GM23338 (cell line): ENCODE measurements at regions not wholly inside any gene's neighbourhood (a gene's known extent, or its start where the extent isn't known, plus 50 kb on each side); places are given as distances from the start of the nearest gene placed in this dataset.

Experiments used
- ATAC-seq: fragments of 200-7000 bp; cut with Tn5 transposase; 3 replicates; pipeline ENCODE4 v1.9.1; 2020
- DNase-seq: peaks from one replicate; pipeline ENCODE4 v3.0.0-alpha.2; 2015; ENCODE audit warnings: low spot score
- H2AFZ ChIP-seq: fragments of 200-600 bp; sonication (generic); 2 replicates; pipeline ENCODE4 v1.8.0; 2016; ENCODE audit warnings: antibody characterized with exemption, mild to moderate bottlenecking, moderate library complexity
- H3F3A ChIP-seq: fragments of 200-600 bp; sonication (generic); replicated peaks from 2 replicates; pipeline ENCODE4 v1.8.0; 2017; ENCODE audit warnings: antibody characterized with exemption, mixed run types, low read depth
- H3K27ac ChIP-seq: fragments of 200-600 bp; sonication (generic); 2 replicates; pipeline ENCODE4 v1.6.1; 2016; ENCODE audit warnings: low read depth
- H3K27me3 ChIP-seq: fragments of 200-600 bp; sonication (generic); 2 replicates; pipeline ENCODE4 v1.8.0; 2016; ENCODE audit warnings: mild to moderate bottlenecking, mixed run types, moderate library complexity; ENCODE audit not compliant: insufficient read depth
- H3K36me3 ChIP-seq: fragments of 200-600 bp; sonication (generic); 2 replicates; pipeline ENCODE4 v1.8.0; 2016; ENCODE audit warnings: mild to moderate bottlenecking; ENCODE audit not compliant: insufficient read depth
- H3K4me1 ChIP-seq: fragments of 200-600 bp; sonication (generic); 2 replicates; pipeline ENCODE4 v1.8.0; 2016; ENCODE audit warnings: mild to moderate bottlenecking, moderate library complexity; ENCODE audit not compliant: insufficient read depth
- H3K4me2 ChIP-seq: fragments of 200-600 bp; sonication (generic); 2 replicates; pipeline ENCODE4 v1.7.1; 2017; ENCODE audit warnings: mixed run types
- H3K4me3 ChIP-seq: fragments of 200-600 bp; sonication (generic); 2 replicates; pipeline ENCODE4 v1.6.1; 2016; ENCODE audit warnings: mixed run types
- H3K79me2 ChIP-seq: fragments of 200-600 bp; sonication (generic); replicated peaks from 2 replicates; pipeline ENCODE4 v1.8.0; 2017; ENCODE audit warnings: mild to moderate bottlenecking; ENCODE audit not compliant: insufficient read depth
- H3K9me2 ChIP-seq: fragments of 200-600 bp; sonication (generic); 2 replicates; pipeline ENCODE4 v1.8.0; 2017; ENCODE audit not compliant: insufficient read depth
- H4K20me1 ChIP-seq: fragments of 200-600 bp; sonication (generic); replicated peaks from 2 replicates; pipeline ENCODE4 v1.8.0; 2017; ENCODE audit warnings: mild to moderate bottlenecking; ENCODE audit not compliant: insufficient read depth
- H3K27ac Mint-ChIP-seq: 2 replicates; pipeline ENCODE4 v1.8.0; 2020; ENCODE audit warnings: inconsistent platforms, mild to moderate bottlenecking, moderate library complexity, mixed read lengths
- H3K27me3 Mint-ChIP-seq: 3 replicates; pipeline ENCODE4 v1.8.0; 2022; ENCODE audit warnings: low read depth, mild to moderate bottlenecking, moderate library complexity, mixed read lengths, inconsistent platforms; ENCODE audit not compliant: insufficient read depth, poor library complexity
- H3K36me3 Mint-ChIP-seq: 3 replicates; pipeline ENCODE4 v1.8.0; 2021; ENCODE audit warnings: low read depth, mild to moderate bottlenecking, inconsistent platforms, moderate library complexity, mixed read lengths
- H3K4me1 Mint-ChIP-seq: 3 replicates; pipeline ENCODE4 v1.8.0; 2020; ENCODE audit warnings: mild to moderate bottlenecking, inconsistent platforms, mixed read lengths
- H3K4me3 Mint-ChIP-seq: 3 replicates; pipeline ENCODE4 v1.8.0; 2021; ENCODE audit warnings: moderate library complexity, mild to moderate bottlenecking, inconsistent platforms, mixed read lengths
- H3K9me3 Mint-ChIP-seq: 3 replicates; pipeline ENCODE4 v1.8.0; 2020; ENCODE audit warnings: moderate library complexity, mild to moderate bottlenecking, inconsistent platforms, mixed read lengths
- CREB1 ChIP-seq: fragments of 250-450 bp; sonication (Bioruptor Pico); IDR thresholded peaks from 2 replicates; pipeline ENCODE4 v1.5.0; 2020; ENCODE audit warnings: low read depth, mild to moderate bottlenecking, moderate library complexity
- EZH2 ChIP-seq: fragments of 200-600 bp; sonication (generic); IDR thresholded peaks from one replicate; pipeline ENCODE4 v1.8.0; 2017; ENCODE audit warnings: antibody characterized with exemption, mild to moderate bottlenecking, low read depth; ENCODE audit not compliant: unreplicated experiment
- EZH2phosphoT487 ChIP-seq: fragments of 200-600 bp; sonication (generic); IDR thresholded peaks from one replicate; pipeline ENCODE4 v1.8.1; 2018; ENCODE audit warnings: antibody characterized with exemption; ENCODE audit not compliant: unreplicated experiment
- JUNB ChIP-seq: IDR thresholded peaks from one replicate; pipeline ENCODE4 v1.6.1; 2016; ENCODE audit warnings: antibody characterized with exemption; ENCODE audit not compliant: unreplicated experiment
- NANOG ChIP-seq: IDR thresholded peaks from 2 replicates; pipeline ENCODE4 v1.6.1; 2016; ENCODE audit warnings: antibody characterized with exemption, borderline replicate concordance
- POLR2AphosphoS5 ChIP-seq: IDR thresholded peaks from 2 replicates; pipeline ENCODE4 v1.6.1; 2016; ENCODE audit warnings: antibody characterized with exemption, low read depth
- REST ChIP-seq: IDR thresholded peaks from one replicate; pipeline ENCODE4 v1.6.1; 2018; ENCODE audit warnings: antibody characterized with exemption; ENCODE audit not compliant: unreplicated experiment
- STAT1 ChIP-seq: IDR thresholded peaks from one replicate; pipeline ENCODE4 v1.6.1; 2016; ENCODE audit warnings: antibody characterized with exemption; ENCODE audit not compliant: unreplicated experiment
- ZNF114 ChIP-seq: fragments of 250-450 bp; sonication (Bioruptor Pico); IDR thresholded peaks from 2 replicates; pipeline ENCODE4 v1.5.0; 2020; ENCODE audit warnings: mild to moderate bottlenecking, moderate library complexity
- ZNF331 ChIP-seq: fragments of 250-450 bp; sonication (Bioruptor Pico); IDR thresholded peaks from 2 replicates; pipeline ENCODE4 v1.5.0; 2020; ENCODE audit warnings: low read depth, mild to moderate bottlenecking, moderate library complexity
- ZNF462 ChIP-seq: fragments of 250-450 bp; sonication (Bioruptor Pico); IDR thresholded peaks from 2 replicates; pipeline ENCODE4 v1.5.0; 2020; ENCODE audit warnings: mild to moderate bottlenecking, moderate library complexity
- TF ChIP-seq, protein P1 (sequence below): IDR thresholded peaks from 2 replicates; pipeline ENCODE4 v1.6.1; 2016; ENCODE audit warnings: antibody characterized with exemption
- TF ChIP-seq, protein P2 (sequence below), 2 experiments: fragments of 200-600 bp in 1 of 2; sonication (generic) in 1 of 2; conservative IDR thresholded peaks; 2 replicates each; pipeline versions ENCODE4 v1.5.1 to v1.6.1; 2016 to 2017; ENCODE audit warnings: antibody characterized with exemption in 2 of 2, low read depth in 2 of 2, mild to moderate bottlenecking in 2 of 2, moderate library complexity in 1 of 2

- Mint-ChIP-seq H3K4me3 (no peak overlapping the region), H3K9me3 (no peaks in the 10 kb centered on the region), H3K27ac (no peak overlapping the region), H3K27me3 (no peaks in the 10 kb centered on the region), H3K4me1 (peaks cover 23% of the 10 kb centered on the region), H3K36me3 (no peaks in the 10 kb centered on the region)
- no peak overlapping the region for H3K4me2 ChIP-seq
- H3K4me3 ChIP-seq = no peak overlapping the region
- DNase-seq = no peak
- no peaks in the 10 kb centered on the region for H3F3A ChIP-seq
- no peaks in the 10 kb centered on the region for H4K20me1 ChIP-seq
- H3K79me2 ChIP-seq = no peaks in the 10 kb centered on the region
- H2AFZ ChIP-seq = no peak overlapping the region
- TF ChIP-seq, protein P1, sequence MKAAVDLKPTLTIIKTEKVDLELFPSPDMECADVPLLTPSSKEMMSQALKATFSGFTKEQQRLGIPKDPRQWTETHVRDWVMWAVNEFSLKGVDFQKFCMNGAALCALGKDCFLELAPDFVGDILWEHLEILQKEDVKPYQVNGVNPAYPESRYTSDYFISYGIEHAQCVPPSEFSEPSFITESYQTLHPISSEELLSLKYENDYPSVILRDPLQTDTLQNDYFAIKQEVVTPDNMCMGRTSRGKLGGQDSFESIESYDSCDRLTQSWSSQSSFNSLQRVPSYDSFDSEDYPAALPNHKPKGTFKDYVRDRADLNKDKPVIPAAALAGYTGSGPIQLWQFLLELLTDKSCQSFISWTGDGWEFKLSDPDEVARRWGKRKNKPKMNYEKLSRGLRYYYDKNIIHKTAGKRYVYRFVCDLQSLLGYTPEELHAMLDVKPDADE = no peak
- no peak for TF ChIP-seq NANOG
- no peak for TF ChIP-seq EZH2
- no peak for TF ChIP-seq CREB1 (CRISPR knock-in tag)
- no peak for TF ChIP-seq ZNF462 (CRISPR knock-in tag)
- no peak for TF ChIP-seq REST
- no peak for TF ChIP-seq JUNB
- TF ChIP-seq, protein P2, sequence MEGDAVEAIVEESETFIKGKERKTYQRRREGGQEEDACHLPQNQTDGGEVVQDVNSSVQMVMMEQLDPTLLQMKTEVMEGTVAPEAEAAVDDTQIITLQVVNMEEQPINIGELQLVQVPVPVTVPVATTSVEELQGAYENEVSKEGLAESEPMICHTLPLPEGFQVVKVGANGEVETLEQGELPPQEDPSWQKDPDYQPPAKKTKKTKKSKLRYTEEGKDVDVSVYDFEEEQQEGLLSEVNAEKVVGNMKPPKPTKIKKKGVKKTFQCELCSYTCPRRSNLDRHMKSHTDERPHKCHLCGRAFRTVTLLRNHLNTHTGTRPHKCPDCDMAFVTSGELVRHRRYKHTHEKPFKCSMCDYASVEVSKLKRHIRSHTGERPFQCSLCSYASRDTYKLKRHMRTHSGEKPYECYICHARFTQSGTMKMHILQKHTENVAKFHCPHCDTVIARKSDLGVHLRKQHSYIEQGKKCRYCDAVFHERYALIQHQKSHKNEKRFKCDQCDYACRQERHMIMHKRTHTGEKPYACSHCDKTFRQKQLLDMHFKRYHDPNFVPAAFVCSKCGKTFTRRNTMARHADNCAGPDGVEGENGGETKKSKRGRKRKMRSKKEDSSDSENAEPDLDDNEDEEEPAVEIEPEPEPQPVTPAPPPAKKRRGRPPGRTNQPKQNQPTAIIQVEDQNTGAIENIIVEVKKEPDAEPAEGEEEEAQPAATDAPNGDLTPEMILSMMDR (conservative IDR thresholded peaks at IDR 0.05; ENCODE audit: low read depth in 2 of 2) = no peak
- no peak for TF ChIP-seq ZNF114
- TF ChIP-seq ZNF331 = no peak
- no peak for TF ChIP-seq STAT1
- no peak for TF ChIP-seq POLR2AphosphoS5
- TF ChIP-seq EZH2phosphoT487 = no peak
- H3K36me3 ChIP-seq = no peaks in the 10 kb centered on the region
- H3K27me3 ChIP-seq = no peaks in the 10 kb centered on the region
- H3K9me2 ChIP-seq = peaks cover 15% of the 10 kb centered on the region
- no peak overlapping the region for H3K27ac ChIP-seq
- no peak for ATAC-seq
- no peaks in the 10 kb centered on the region for H3K4me1 ChIP-seq
These were observed 295.1 kb downstream of the TLE1 start for GRCh38 chr9:81393985-81394811.
